ENCODE measurements at regions not wholly inside any gene's neighbourhood (a gene's known extent, or its start where the extent isn't known, plus 50 kb on each side); places are given as distances from the start of the nearest gene placed in this dataset.

- ChIA-PET POLR2A (no interaction called here), CTCF (no interaction called here)
- H3K4me1 ChIP-seq (ENCODE audit: control insufficient read depth, insufficient read depth, low read length), result no peaks in the 10 kb centered on the region
- H3K27ac ChIP-seq (ENCODE audit: extremely low read depth, low read depth, low read length), result no peak overlapping the region
- no peaks in the 10 kb centered on the region for H3K36me3 ChIP-seq (ENCODE audit: control insufficient read depth in 2 of 2, insufficient read depth in 1 of 2, low read length in 2 of 2)
- TF ChIP-seq GLI2 (tag by site-specific recombination; IDR thresholded peaks at IDR 0.05; ENCODE audit: borderline replicate concordance, low read depth) (no peak), ZNF16 (tag by site-specific recombination; IDR thresholded peaks at IDR 0.05; ENCODE audit: low read depth) (no peak), ZNF114 (tag by site-specific recombination; IDR thresholded peaks at IDR 0.05) (no peak), SALL2 (tag by site-specific recombination; IDR thresholded peaks at IDR 0.05; ENCODE audit: borderline replicate concordance) (no peak), ZBTB20 (tag by site-specific recombination; IDR thresholded peaks at IDR 0.05) (no peak), ZNF514 (tag by site-specific recombination; IDR thresholded peaks at IDR 0.05) (no peak), ZNF433 (tag by site-specific recombination; IDR thresholded peaks at IDR 0.05; ENCODE audit: low read depth) (no peak), HOXA7 (CRISPR knock-in tag; IDR thresholded peaks at IDR 0.05; ENCODE audit: borderline replicate concordance) (no peak), ZNF701 (tag by site-specific recombination; IDR thresholded peaks at IDR 0.05) (no peak), EGR2 (tag by site-specific recombination; IDR thresholded peaks at IDR 0.05; ENCODE audit: low read depth) (no peak), ZNF426 (tag by site-specific recombination; IDR thresholded peaks at IDR 0.05) (no peak), ZNF510 (tag by site-specific recombination; IDR thresholded peaks at IDR 0.05; ENCODE audit: insufficient replicate concordance) (no peak), ZNF555 (tag by site-specific recombination; conservative IDR thresholded peaks at IDR 0.05) (no peak), ZNF623 (tag by site-specific recombination; IDR thresholded peaks at IDR 0.05) (no peak), ZNF571 (tag by site-specific recombination; IDR thresholded peaks at IDR 0.05) (no peak), ZNF704 (tag by site-specific recombination; IDR thresholded peaks at IDR 0.05) (no peak)
- H3K4me3 ChIP-seq (ENCODE audit: low read depth, low read length), result no peak overlapping the region
- no peaks in the 10 kb centered on the region for H3K9me3 ChIP-seq (ENCODE audit: control insufficient read depth, insufficient read depth, low read depth, low read length)
These were observed 601.5 kb downstream of the IRX1 start for GRCh38 chr5:4197151-4197550.

- ChIA-PET POLR2A (no interaction called here), CTCF (interaction anchor here (0.7 kb wide), 1 partner anchor 115 kb away, joined by 4 read pairs; no protein-coding TSS in a partner anchor)
- no peak overlapping the region for H3K27ac ChIP-seq (ENCODE audit: extremely low read depth, low read depth, low read length)
- H3K4me1 ChIP-seq (ENCODE audit: control insufficient read depth, insufficient read depth, low read length), result no peaks in the 10 kb centered on the region
- H3K9me3 ChIP-seq (ENCODE audit: control insufficient read depth, insufficient read depth, low read depth, low read length), result no peaks in the 10 kb centered on the region
- TF ChIP-seq ZBTB49 (tag by site-specific recombination; IDR thresholded peaks at IDR 0.05; ENCODE audit: low read depth), result no peak
- no peak for TF ChIP-seq KLF10 (tag by site-specific recombination; IDR thresholded peaks at IDR 0.05)
- no peak for TF ChIP-seq ZNF184 (tag by site-specific recombination; IDR thresholded peaks at IDR 0.05)
- no peak for TF ChIP-seq PRDM1 (tag by site-specific recombination; IDR thresholded peaks at IDR 0.05)
- no peak for TF ChIP-seq ZNF837 (tag by site-specific recombination; IDR thresholded peaks at IDR 0.05)
- TF ChIP-seq AEBP2 (tag by site-specific recombination; IDR thresholded peaks at IDR 0.05; ENCODE audit: borderline replicate concordance), result no peak
- no peak for TF ChIP-seq ZNF404 (tag by site-specific recombination; IDR thresholded peaks at IDR 0.05)
- TF ChIP-seq ZNF138 (tag by site-specific recombination; IDR thresholded peaks at IDR 0.05; ENCODE audit: borderline replicate concordance), result no peak
- no peak for TF ChIP-seq REST (tag by site-specific recombination; IDR thresholded peaks at IDR 0.05)
- TF ChIP-seq ZNF624 (tag by site-specific recombination; IDR thresholded peaks at IDR 0.05), result no peak
- no peaks in the 10 kb centered on the region for H3K36me3 ChIP-seq (ENCODE audit: control insufficient read depth in 2 of 2, insufficient read depth in 1 of 2, low read length in 2 of 2)
- no peak overlapping the region for H3K4me3 ChIP-seq (ENCODE audit: low read depth, low read length)
These were observed 602.8 kb downstream of the IRX1 start for GRCh38 chr5:4198461-4198860.
